HepG2 (cell line): ENCODE measurements at regions not wholly inside any gene's neighbourhood (a gene's known extent, or its start where the extent isn't known, plus 50 kb on each side); places are given as distances from the start of the nearest gene placed in this dataset.

Experiments
- ATM ChIP-seq: fragments of 450-650 bp; IDR thresholded peaks from 2 replicates; pipeline ENCODE4 v1.7.1; 2017; ENCODE audit warnings: mild to moderate bottlenecking, borderline replicate concordance
- CREB1 ChIP-seq, 2 experiments: fragments of 450-650 bp in 1 of 2; IDR thresholded peaks; 2 replicates each; pipeline ENCODE4 v1.6.1; 2016 to 2017; ENCODE audit warnings: control low read depth in 1 of 2, mild to moderate bottlenecking in 1 of 2, missing compliant biosample characterization in 1 of 2, missing genetic modification characterization in 1 of 2
- KAT2B ChIP-seq: fragments of 150-350 bp; IDR thresholded peaks from 2 replicates; pipeline ENCODE4 v1.6.1; 2014; ENCODE audit warnings: low read depth, low read length, borderline replicate concordance
- KLF13 ChIP-seq: sonication (generic); formaldehyde crosslinking; IDR thresholded peaks from 2 replicates; pipeline ENCODE4 v1.4.0; 2020; ENCODE audit warnings: mild to moderate bottlenecking, missing genetic modification reagents
- MTA3 ChIP-seq: sonication (generic); formaldehyde crosslinking; IDR thresholded peaks from 2 replicates; pipeline ENCODE4 v1.4.0; 2020; ENCODE audit warnings: missing genetic modification reagents
- RARA ChIP-seq: IDR thresholded peaks from 2 replicates; pipeline ENCODE4 v1.6.1; 2016; ENCODE audit warnings: missing genetic modification reagents, missing compliant biosample characterization
- SP2 ChIP-seq: sonication (generic); formaldehyde crosslinking; IDR thresholded peaks from 2 replicates; pipeline ENCODE4 v1.5.1; 2020; ENCODE audit warnings: mild to moderate bottlenecking, missing genetic modification reagents
- ZNF253 ChIP-seq: sonication (generic); formaldehyde crosslinking; IDR thresholded peaks from 2 replicates; pipeline ENCODE4 v1.8.0; 2022; ENCODE audit warnings: mild to moderate bottlenecking, missing genetic modification reagents, borderline replicate concordance
- ZNF672 ChIP-seq: sonication (generic); formaldehyde crosslinking; IDR thresholded peaks from 2 replicates; pipeline ENCODE4 v1.8.1; 2022; ENCODE audit warnings: missing genetic modification reagents
- TF ChIP-seq, protein P1 (sequence below): sonication (generic); formaldehyde crosslinking; IDR thresholded peaks from 2 replicates; pipeline ENCODE4 v1.5.0; 2020; ENCODE audit warnings: mild to moderate bottlenecking, missing genetic modification reagents
- TF ChIP-seq, protein P2 (sequence below): sonication (generic); formaldehyde crosslinking; IDR thresholded peaks from 2 replicates; pipeline ENCODE4 v1.4.0; 2020; ENCODE audit warnings: missing genetic modification reagents, borderline replicate concordance
- TF ChIP-seq, protein P3 (sequence below): IDR thresholded peaks from 2 replicates; pipeline ENCODE4 v1.6.1; 2016; ENCODE audit warnings: control low read depth
- TF ChIP-seq, protein P4 (sequence below): sonication (generic); formaldehyde crosslinking; IDR thresholded peaks from 2 replicates; pipeline ENCODE4 v1.5.1; 2020; ENCODE audit warnings: missing genetic modification reagents, mild to moderate bottlenecking, borderline replicate concordance
- TF ChIP-seq, protein P5 (sequence below): IDR thresholded peaks from 2 replicates; pipeline ENCODE4 v1.6.1; 2016; ENCODE audit warnings: low read depth
- TF ChIP-seq, protein P6 (sequence below): sonication (generic); formaldehyde crosslinking; IDR thresholded peaks from 2 replicates; pipeline ENCODE4 v1.5.0; 2020; ENCODE audit warnings: missing genetic modification reagents
- TF ChIP-seq, protein P7 (sequence below): sonication (generic); formaldehyde crosslinking; IDR thresholded peaks from 2 replicates; pipeline ENCODE4 v1.4.0; 2020; ENCODE audit warnings: mild to moderate bottlenecking, missing genetic modification reagents

DNA sequence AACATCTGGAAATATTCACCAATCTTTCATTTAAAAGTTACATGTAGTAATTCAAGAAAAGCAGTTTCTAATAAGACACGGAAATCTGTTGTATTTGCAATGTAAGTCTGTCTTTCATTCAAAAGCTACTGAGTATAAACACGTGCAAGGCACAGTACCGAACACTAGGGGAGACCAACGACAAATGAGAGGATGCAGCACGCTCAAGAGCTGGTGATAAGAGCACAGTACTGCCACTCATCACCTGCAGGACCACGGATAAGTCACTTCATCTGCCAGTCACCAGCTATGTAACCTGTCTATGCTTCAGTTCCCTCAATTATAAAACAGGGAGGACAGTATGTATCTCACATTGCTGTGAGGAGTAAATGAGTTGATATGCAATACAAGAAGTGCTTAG lies 67.1 kb downstream of the CLEC18A start (continued):
- TF ChIP-seq, protein P1, sequence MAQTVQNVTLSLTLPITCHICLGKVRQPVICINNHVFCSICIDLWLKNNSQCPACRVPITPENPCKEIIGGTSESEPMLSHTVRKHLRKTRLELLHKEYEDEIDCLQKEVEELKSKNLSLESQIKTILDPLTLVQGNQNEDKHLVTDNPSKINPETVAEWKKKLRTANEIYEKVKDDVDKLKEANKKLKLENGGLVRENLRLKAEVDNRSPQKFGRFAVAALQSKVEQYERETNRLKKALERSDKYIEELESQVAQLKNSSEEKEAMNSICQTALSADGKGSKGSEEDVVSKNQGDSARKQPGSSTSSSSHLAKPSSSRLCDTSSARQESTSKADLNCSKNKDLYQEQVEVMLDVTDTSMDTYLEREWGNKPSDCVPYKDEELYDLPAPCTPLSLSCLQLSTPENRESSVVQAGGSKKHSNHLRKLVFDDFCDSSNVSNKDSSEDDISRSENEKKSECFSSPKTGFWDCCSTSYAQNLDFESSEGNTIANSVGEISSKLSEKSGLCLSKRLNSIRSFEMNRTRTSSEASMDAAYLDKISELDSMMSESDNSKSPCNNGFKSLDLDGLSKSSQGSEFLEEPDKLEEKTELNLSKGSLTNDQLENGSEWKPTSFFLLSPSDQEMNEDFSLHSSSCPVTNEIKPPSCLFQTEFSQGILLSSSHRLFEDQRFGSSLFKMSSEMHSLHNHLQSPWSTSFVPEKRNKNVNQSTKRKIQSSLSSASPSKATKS (CRISPR knock-in tag), result no peak
- TF ChIP-seq, protein P2, sequence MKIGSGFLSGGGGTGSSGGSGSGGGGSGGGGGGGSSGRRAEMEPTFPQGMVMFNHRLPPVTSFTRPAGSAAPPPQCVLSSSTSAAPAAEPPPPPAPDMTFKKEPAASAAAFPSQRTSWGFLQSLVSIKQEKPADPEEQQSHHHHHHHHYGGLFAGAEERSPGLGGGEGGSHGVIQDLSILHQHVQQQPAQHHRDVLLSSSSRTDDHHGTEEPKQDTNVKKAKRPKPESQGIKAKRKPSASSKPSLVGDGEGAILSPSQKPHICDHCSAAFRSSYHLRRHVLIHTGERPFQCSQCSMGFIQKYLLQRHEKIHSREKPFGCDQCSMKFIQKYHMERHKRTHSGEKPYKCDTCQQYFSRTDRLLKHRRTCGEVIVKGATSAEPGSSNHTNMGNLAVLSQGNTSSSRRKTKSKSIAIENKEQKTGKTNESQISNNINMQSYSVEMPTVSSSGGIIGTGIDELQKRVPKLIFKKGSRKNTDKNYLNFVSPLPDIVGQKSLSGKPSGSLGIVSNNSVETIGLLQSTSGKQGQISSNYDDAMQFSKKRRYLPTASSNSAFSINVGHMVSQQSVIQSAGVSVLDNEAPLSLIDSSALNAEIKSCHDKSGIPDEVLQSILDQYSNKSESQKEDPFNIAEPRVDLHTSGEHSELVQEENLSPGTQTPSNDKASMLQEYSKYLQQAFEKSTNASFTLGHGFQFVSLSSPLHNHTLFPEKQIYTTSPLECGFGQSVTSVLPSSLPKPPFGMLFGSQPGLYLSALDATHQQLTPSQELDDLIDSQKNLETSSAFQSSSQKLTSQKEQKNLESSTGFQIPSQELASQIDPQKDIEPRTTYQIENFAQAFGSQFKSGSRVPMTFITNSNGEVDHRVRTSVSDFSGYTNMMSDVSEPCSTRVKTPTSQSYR (CRISPR knock-in tag), result no peak
- peak; percentile 70 for TF ChIP-seq SP2 (CRISPR knock-in tag)
- TF ChIP-seq, protein P3, sequence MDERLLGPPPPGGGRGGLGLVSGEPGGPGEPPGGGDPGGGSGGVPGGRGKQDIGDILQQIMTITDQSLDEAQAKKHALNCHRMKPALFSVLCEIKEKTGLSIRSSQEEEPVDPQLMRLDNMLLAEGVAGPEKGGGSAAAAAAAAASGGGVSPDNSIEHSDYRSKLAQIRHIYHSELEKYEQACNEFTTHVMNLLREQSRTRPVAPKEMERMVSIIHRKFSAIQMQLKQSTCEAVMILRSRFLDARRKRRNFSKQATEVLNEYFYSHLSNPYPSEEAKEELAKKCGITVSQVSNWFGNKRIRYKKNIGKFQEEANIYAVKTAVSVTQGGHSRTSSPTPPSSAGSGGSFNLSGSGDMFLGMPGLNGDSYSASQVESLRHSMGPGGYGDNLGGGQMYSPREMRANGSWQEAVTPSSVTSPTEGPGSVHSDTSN (CRISPR knock-in tag), result peak; percentile 78
- no peak for TF ChIP-seq MTA3
- TF ChIP-seq ZNF672 (CRISPR knock-in tag), result no peak
- TF ChIP-seq, protein P4, sequence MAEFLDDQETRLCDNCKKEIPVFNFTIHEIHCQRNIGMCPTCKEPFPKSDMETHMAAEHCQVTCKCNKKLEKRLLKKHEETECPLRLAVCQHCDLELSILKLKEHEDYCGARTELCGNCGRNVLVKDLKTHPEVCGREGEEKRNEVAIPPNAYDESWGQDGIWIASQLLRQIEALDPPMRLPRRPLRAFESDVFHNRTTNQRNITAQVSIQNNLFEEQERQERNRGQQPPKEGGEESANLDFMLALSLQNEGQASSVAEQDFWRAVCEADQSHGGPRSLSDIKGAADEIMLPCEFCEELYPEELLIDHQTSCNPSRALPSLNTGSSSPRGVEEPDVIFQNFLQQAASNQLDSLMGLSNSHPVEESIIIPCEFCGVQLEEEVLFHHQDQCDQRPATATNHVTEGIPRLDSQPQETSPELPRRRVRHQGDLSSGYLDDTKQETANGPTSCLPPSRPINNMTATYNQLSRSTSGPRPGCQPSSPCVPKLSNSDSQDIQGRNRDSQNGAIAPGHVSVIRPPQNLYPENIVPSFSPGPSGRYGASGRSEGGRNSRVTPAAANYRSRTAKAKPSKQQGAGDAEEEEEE (CRISPR knock-in tag), result no peak
- no peak for TF ChIP-seq RARA (CRISPR knock-in tag)
- TF ChIP-seq ZNF253, result no peak
- TF ChIP-seq, protein P5, sequence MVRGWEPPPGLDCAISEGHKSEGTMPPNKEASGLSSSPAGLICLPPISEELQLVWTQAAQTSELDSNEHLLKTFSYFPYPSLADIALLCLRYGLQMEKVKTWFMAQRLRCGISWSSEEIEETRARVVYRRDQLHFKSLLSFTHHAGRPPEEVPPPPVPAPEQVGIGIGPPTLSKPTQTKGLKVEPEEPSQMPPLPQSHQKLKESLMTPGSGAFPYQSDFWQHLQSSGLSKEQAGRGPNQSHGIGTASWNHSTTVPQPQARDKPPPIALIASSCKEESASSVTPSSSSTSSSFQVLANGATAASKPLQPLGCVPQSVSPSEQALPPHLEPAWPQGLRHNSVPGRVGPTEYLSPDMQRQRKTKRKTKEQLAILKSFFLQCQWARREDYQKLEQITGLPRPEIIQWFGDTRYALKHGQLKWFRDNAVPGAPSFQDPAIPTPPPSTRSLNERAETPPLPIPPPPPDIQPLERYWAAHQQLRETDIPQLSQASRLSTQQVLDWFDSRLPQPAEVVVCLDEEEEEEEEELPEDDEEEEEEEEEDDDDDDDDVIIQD (CRISPR knock-in tag), result no peak
- TF ChIP-seq CREB1 (IDR thresholded peaks at IDR 0.05), result 0 out of 2 replicates have a peak, but pooled peaks have one; percentile 21
- no peak for TF ChIP-seq CREB1 (CRISPR knock-in tag; IDR thresholded peaks at IDR 0.05)
- TF ChIP-seq, protein P6, sequence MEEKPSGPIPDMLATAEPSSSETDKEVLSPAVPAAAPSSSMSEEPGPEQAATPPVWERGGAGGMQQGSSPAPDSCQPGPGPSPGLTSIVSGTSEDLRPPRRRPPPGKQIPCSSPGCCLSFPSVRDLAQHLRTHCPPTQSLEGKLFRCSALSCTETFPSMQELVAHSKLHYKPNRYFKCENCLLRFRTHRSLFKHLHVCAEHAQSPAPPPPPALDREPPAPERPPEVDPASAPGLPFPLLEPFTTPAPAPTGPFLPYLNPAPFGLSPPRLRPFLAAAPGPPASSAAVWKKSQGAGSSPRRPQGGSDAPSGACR (CRISPR knock-in tag), result no peak
- TF ChIP-seq ATM, result no peak
- TF ChIP-seq KAT2B, result no peak
- TF ChIP-seq, protein P7, sequence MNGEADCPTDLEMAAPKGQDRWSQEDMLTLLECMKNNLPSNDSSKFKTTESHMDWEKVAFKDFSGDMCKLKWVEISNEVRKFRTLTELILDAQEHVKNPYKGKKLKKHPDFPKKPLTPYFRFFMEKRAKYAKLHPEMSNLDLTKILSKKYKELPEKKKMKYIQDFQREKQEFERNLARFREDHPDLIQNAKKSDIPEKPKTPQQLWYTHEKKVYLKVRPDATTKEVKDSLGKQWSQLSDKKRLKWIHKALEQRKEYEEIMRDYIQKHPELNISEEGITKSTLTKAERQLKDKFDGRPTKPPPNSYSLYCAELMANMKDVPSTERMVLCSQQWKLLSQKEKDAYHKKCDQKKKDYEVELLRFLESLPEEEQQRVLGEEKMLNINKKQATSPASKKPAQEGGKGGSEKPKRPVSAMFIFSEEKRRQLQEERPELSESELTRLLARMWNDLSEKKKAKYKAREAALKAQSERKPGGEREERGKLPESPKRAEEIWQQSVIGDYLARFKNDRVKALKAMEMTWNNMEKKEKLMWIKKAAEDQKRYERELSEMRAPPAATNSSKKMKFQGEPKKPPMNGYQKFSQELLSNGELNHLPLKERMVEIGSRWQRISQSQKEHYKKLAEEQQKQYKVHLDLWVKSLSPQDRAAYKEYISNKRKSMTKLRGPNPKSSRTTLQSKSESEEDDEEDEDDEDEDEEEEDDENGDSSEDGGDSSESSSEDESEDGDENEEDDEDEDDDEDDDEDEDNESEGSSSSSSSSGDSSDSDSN (CRISPR knock-in tag), result no peak
- TF ChIP-seq KLF13 (CRISPR knock-in tag), result no peak
